HG02870 (cell line): ENCODE measurements at regions not wholly inside any gene's neighbourhood (a gene's known extent, or its start where the extent isn't known, plus 50 kb on each side); places are given as distances from the start of the nearest gene placed in this dataset.
A peak's percentile ranks its signal among the peaks of the same experiment; 100 is the strongest.

ENCODE experiments used
- ATAC-seq: cut with Tn5 transposase; IDR thresholded peaks from one replicate; pipeline ENCODE4 v1.9.1; 2021; ENCODE audit warnings: mild to moderate bottlenecking, moderate library complexity; ENCODE audit not compliant: unreplicated experiment

- no peak for ATAC-seq
These were observed 111.9 kb upstream of the IQCM start for GRCh38 chr4:149927514-149927913.

DNA sequence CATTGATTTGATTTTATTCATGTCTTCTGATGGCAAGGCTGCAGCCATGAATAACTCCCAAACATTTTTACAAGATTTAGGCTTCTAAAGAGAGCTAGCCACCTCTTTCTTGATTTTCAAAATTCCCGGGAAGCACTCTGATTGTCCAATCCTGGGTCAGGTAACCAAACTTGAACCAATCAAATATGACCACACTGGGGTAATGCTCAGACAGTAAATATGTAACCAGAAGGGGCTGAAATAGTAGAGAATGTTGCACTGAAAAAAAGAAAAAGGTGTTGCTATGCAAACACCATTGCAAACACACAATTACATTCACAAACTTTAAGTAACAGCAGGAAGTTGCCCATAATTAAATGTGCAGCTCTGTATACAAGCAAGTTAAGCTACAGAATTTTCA, 112.9 kb upstream of the IQCM start:
- no peak for ATAC-seq

DNA sequence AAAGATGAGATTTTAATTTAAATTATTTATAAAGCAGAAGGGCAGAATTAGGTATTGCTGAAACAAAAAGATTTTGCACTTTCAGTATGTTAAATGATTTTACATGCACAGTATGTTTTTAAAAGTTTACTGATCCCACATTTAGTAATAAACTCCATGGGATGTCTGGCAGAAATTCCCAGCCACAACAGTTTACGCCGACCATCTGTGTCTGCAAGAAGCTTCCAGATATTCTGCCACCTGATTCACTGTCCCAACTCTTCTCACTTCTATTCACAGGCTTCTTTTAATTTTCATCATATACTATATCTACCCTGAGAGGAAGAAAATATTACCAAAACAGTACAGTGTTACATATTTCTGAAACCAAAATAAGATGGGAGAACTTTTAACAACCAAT, 115.8 kb upstream of the IQCM start:
- no peak for ATAC-seq

DNA sequence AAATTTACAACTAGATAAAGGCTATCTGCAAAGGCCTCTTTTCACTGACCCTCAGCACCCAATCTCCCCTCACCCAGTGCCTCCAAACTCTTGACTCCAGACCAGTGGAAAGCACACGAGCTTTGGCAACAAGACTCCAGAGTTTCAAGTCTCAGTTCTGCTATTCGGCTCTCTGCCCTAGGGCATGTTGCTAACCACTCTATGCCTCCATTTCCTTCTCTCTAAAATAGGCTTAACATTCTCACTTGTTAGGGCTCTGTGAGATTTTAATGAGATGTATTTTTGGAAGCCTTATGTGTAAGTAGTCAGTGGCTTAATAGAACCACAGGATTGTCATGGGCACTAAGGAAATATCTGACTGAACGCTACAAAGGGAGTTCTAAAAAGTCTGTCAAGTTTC, 116.5 kb upstream of the IQCM start:
- no peak for ATAC-seq

DNA sequence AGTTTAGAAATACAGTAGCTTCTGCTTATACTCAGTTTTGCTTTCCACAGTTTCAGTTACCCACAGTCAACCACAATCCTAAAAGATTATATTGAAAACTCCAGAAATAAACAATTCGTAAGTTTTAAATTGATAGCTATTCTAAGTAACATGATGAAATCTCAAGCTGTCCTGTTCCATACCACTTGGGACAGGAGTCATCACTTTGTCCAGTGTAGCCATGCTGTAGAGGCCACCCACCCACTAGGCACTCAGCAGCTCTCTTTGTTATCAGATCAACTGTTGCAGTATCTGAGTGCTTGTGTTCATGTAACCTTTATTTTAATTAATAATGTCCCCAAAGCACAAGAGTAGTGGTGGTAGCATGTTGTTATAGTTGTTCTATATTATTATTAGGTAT, 117.5 kb upstream of the IQCM start:
- no peak for ATAC-seq

DNA sequence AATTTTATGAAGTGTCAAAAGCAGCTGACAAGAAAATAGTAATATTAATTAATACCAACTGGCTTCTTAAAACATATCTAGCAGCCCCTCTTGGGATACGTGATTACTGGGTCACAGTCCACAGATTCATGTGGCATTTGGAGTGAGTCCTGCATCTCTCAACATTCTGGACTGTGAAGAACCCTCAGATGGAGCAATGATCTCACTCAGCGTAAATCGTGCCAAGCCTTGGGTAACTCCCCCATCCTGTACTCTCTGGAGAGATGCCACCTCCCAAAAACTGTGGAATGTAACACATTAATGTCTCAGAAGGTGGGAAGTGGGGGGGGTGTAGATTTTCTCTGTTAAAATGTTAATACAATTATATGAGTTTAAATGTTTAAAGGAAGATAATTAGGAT, 118.2 kb upstream of the IQCM start:
- ATAC-seq = no peak

GRCh38 chr4:149949381-149949780, 128.9 kb upstream of the DCLK2 start:
- ATAC-seq = no peak

- ATAC-seq = no peak
These were observed 126.9 kb upstream of the DCLK2 start for GRCh38 chr4:149951152-149951900.

- ATAC-seq = no peak
These were observed 126.1 kb upstream of the DCLK2 start for GRCh38 chr4:149952101-149952500.

- ATAC-seq = no peak
These were observed 125.5 kb upstream of the DCLK2 start for GRCh38 chr4:149952716-149953115.

- no peak for ATAC-seq
These were observed 122.4 kb upstream of the DCLK2 start for GRCh38 chr4:149955780-149956390.

DNA sequence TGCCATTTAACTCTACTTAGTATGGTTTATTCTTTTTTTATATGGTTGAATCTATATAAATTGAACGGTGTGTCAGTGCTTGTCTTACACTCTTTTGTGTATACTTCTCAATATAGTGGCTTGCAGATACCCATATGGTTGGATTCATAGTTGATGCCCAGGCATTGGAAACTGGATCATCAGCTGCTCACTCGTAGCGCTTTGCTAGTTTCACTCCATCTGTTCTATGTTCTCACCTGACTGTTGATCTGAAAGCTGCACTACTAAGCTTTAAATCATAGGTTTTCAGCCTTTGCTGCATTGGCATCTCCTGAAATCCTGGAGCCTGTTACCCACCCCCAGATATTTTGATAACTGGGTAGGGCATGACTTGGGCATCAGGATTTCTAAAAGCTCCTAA, 121.6 kb upstream of the DCLK2 start:
- no peak for ATAC-seq

DNA sequence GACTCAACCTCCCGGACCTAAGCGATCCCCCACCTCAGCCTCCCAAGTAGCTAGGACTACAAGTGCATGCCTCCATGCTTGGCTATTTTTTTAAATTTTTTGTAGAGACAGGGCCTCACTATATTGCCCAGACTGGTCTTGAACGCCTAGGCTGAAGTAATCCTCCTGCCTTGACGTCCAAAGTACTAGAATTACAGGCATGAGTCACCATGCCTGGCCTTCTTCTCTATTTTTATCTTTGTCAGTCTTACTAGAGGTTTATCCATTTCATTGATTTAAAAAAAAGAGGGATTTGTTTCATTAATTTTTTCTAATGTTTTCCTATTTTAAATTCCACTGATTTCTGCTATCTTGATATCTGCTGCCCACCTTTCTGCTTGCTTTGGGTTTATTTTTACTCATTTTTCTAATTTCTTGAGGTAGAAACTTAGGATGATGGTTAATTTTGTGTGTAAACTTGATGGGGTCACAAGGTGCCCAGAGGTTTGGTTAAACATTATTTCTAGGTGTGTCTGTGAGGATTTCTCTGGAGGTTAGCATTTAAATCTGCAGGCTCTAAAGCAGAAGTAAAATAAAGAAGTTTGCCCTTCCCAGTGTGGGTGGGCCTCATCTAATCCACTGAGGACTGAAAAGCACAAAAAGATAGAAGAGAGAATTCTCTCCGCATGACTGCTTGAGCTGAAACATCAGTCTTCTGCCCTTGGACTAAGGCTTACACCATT, 116.2 kb upstream of the DCLK2 start:
- ATAC-seq = no peak

- no peak for ATAC-seq
These were observed 114.0 kb upstream of the DCLK2 start for GRCh38 chr4:149964001-149964796.

DNA sequence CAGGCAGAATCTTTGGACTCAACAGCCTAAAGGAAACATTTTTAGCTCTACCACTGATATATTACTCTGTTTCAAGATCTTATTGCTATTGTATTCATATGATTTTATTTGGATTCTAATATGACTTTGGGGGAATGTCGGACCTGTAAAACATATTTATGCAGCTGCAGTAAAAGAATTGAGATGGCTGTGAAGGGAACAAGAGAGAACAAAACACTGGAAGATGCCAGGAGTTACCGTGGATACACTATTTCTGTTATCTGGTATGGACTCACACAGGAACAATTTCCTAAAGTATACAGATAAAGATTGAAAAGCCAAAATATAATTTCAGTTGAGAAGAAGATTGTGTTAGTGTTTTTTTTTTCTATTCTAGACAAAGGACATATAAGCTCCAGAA, 113.0 kb upstream of the DCLK2 start:
- no peak for ATAC-seq

DNA sequence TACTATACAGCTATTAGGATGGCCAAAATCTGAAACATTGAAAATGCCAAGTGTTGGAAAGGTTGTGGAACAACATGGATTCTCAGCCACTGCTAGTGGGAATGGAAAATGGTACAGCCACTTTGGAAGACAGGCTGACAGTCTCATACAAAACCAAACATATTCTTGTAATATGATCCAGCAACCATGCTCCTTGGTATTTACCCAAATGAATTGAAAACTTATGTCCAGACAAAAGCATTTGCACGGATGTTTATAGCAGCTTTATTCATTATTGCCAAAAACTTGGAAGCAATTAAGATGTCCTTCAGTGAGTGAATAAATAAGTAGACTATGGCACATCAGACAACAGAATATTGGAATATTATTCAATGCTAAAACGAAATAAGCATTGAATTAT, 105.8 kb upstream of the DCLK2 start:
- no peak for ATAC-seq

GRCh38 chr4:149973181-149973580, 105.1 kb upstream of the DCLK2 start:
- ATAC-seq = no peak

- no peak for ATAC-seq
These were observed 103.1 kb upstream of the DCLK2 start for GRCh38 chr4:149975172-149975571.

- no peak for ATAC-seq
These were observed 98.0 kb upstream of the DCLK2 start for GRCh38 chr4:149980121-149980682.

GRCh38 chr4:149980941-149981340, 97.3 kb upstream of the DCLK2 start:
- ATAC-seq = peak; percentile 84

DNA sequence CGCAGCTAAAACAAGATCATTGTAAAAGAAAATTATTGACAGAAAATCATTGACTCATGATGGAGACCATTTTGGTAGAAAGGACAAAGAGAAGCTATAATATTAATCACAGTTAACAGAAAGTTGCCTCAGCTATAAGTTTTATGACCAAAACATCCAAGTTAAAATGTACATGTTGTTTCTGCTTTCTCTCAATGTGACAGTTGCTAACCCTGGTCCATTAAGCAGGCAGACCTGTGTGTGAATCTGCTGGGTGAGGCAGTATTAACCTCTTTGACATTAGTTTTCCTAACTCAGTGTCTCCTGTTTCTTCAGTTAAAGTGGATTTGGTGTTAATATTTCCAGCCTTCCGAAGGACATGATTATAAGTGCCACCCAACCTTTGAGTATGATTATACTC, 94.8 kb upstream of the DCLK2 start:
- ATAC-seq = no peak
